ENCODE measurements at regions not wholly inside any gene's neighbourhood (a gene's known extent, or its start where the extent isn't known, plus 50 kb on each side); places are given as distances from the start of the nearest gene placed in this dataset.
"Not testable (repeated sequence)": the region's sequence is repeated elsewhere in the genome, so short reads cannot be mapped to it uniquely, and the experiment has no call there.

GRCh38 chr9:104368318-104368717 lies 135.7 kb upstream of the OR13F1 start:
- BruUV-seq (replicated peaks); H3K4me3 ChIP-seq (ENCODE audit: low read depth in 2 of 2, low read length in 2 of 2); H3K9me3 ChIP-seq (ENCODE audit: control insufficient read depth, insufficient read depth, low read depth, low read length); H3K27me3 ChIP-seq (ENCODE audit: control insufficient read depth, insufficient read depth, low read length); H3K36me3 ChIP-seq (ENCODE audit: control insufficient read depth, insufficient read depth, low read length); CTCF ChIA-PET; H3K4me1 ChIP-seq (ENCODE audit: control insufficient read depth, insufficient read depth, low read length); DNase-seq (ENCODE audit: low read depth, low spot score); POLR2A ChIA-PET; in situ Hi-C loops (cut with HindIII; ENCODE audit: low pct_unique_long_range_greater_than_20kb, low sequenced_read_pairs); H3K27ac ChIP-seq (ENCODE audit: low read length); intact Hi-C loops (cut with micrococcal nuclease; ENCODE audit: unreplicated experiment); ATAC-seq: not testable (repeated sequence)

GRCh38 chr9:104374711-104375110 lies 129.4 kb upstream of the OR13F1 start:
- Histone ChIP-seq H3K27ac (ENCODE audit: low read length) (no peak overlapping the region), H3K27me3 (ENCODE audit: control insufficient read depth, insufficient read depth, low read length) (no peaks in the 10 kb centered on the region), H3K4me1 (ENCODE audit: control insufficient read depth, insufficient read depth, low read length) (no peaks in the 10 kb centered on the region), H3K4me3 (ENCODE audit: low read depth in 2 of 2, low read length in 2 of 2) (no peak overlapping the region), H3K36me3 (ENCODE audit: control insufficient read depth, insufficient read depth, low read length) (no peaks in the 10 kb centered on the region), H3K9me3 (ENCODE audit: control insufficient read depth, insufficient read depth, low read depth, low read length) (no peaks in the 10 kb centered on the region)
- ChIA-PET POLR2A (no interaction called here), CTCF (no interaction called here)
- no TSS peak for BruUV-seq (replicated peaks)
- in situ Hi-C loops (cut with HindIII; ENCODE audit: low pct_unique_long_range_greater_than_20kb, low sequenced_read_pairs): no loop called here
- intact Hi-C loops (cut with micrococcal nuclease; ENCODE audit: unreplicated experiment): no loop called here
- DNase-seq (ENCODE audit: low read depth, low spot score) (no peak), ATAC-seq (no peak)
- TF ChIP-seq POLR2AphosphoS5 (IDR thresholded peaks at IDR 0.05; ENCODE audit: low read depth, low read length) (no peak), SIN3A (IDR thresholded peaks at IDR 0.05; ENCODE audit: borderline replicate concordance, insufficient read depth, low read depth, low read length) (no peak), REST (IDR thresholded peaks at IDR 0.05; ENCODE audit: insufficient read depth in 1 of 2, low read depth in 2 of 2, low read length in 1 of 2) (no peak), CTCF (IDR thresholded peaks at IDR 0.05) (no peak), TCF7L2 (IDR thresholded peaks at IDR 0.05; ENCODE audit: low read depth, low read length) (no peak)

GRCh38 chr9:104386013-104386412 lies 118.0 kb upstream of the OR13F1 start:
- POLR2A ChIA-PET: no interaction called here
- H3K4me1 ChIP-seq (ENCODE audit: control insufficient read depth, insufficient read depth, low read length): no peaks in the 10 kb centered on the region
- CTCF ChIA-PET: interaction anchor here (0.6 kb wide), 1 partner anchor 264 kb away, joined by 3 read pairs; no protein-coding TSS in a partner anchor
- H3K4me3 ChIP-seq (ENCODE audit: low read depth in 2 of 2, low read length in 2 of 2): no peak overlapping the region
- TF ChIP-seq POLR2AphosphoS5 (IDR thresholded peaks at IDR 0.05; ENCODE audit: low read depth, low read length) (no peak), CTCF (IDR thresholded peaks at IDR 0.05) (no peak), SIN3A (IDR thresholded peaks at IDR 0.05; ENCODE audit: borderline replicate concordance, insufficient read depth, low read depth, low read length) (no peak), REST (IDR thresholded peaks at IDR 0.05; ENCODE audit: insufficient read depth in 1 of 2, low read depth in 2 of 2, low read length in 1 of 2) (no peak), TCF7L2 (IDR thresholded peaks at IDR 0.05; ENCODE audit: low read depth, low read length) (no peak)
- in situ Hi-C loops (cut with HindIII; ENCODE audit: low pct_unique_long_range_greater_than_20kb, low sequenced_read_pairs) (no loop called here), intact Hi-C loops (cut with micrococcal nuclease; ENCODE audit: unreplicated experiment) (loop anchor here (2.0 to 10.0 kb wide), 2 partner anchors 209 to 1751 kb away; no protein-coding TSS in a partner anchor)
- no peaks in the 10 kb centered on the region for H3K27me3 ChIP-seq (ENCODE audit: control insufficient read depth, insufficient read depth, low read length)
- DNase-seq (ENCODE audit: low read depth, low spot score) (no peak), ATAC-seq (no peak)
- H3K36me3 ChIP-seq (ENCODE audit: control insufficient read depth, insufficient read depth, low read length): no peaks in the 10 kb centered on the region
- no TSS peak for BruUV-seq (replicated peaks)
- no peak overlapping the region for H3K27ac ChIP-seq (ENCODE audit: low read length)
- H3K9me3 ChIP-seq (ENCODE audit: control insufficient read depth, insufficient read depth, low read depth, low read length): no peaks in the 10 kb centered on the region

Measured in Panc1 (cell line).